ENCODE measurements at regions not wholly inside any gene's neighbourhood (a gene's known extent, or its start where the extent isn't known, plus 50 kb on each side); places are given as distances from the start of the nearest gene placed in this dataset.

GRCh38 chr4:156101571-156101970, 147.9 kb upstream of the CTSO start:
- Histone ChIP-seq H3K27ac (no peak overlapping the region), H3K9me3 (no peaks in the 10 kb centered on the region), H3K36me3 (no peaks in the 10 kb centered on the region), H3K4me3 (no peak overlapping the region), H3K4me1 (peaks cover 5% of the 10 kb centered on the region), H3K27me3 (no peaks in the 10 kb centered on the region)
- no peak for DNase-seq (ENCODE audit: extremely low spot score in 2 of 2)
- TF ChIP-seq, protein P1, sequence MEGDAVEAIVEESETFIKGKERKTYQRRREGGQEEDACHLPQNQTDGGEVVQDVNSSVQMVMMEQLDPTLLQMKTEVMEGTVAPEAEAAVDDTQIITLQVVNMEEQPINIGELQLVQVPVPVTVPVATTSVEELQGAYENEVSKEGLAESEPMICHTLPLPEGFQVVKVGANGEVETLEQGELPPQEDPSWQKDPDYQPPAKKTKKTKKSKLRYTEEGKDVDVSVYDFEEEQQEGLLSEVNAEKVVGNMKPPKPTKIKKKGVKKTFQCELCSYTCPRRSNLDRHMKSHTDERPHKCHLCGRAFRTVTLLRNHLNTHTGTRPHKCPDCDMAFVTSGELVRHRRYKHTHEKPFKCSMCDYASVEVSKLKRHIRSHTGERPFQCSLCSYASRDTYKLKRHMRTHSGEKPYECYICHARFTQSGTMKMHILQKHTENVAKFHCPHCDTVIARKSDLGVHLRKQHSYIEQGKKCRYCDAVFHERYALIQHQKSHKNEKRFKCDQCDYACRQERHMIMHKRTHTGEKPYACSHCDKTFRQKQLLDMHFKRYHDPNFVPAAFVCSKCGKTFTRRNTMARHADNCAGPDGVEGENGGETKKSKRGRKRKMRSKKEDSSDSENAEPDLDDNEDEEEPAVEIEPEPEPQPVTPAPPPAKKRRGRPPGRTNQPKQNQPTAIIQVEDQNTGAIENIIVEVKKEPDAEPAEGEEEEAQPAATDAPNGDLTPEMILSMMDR (IDR thresholded peaks at IDR 0.05) = no peak
- TF ChIP-seq POLR2AphosphoS5 (IDR thresholded peaks at IDR 0.05; ENCODE audit: insufficient read depth in 1 of 2, low read depth in 1 of 2) (no peak), POLR2A (IDR thresholded peaks at IDR 0.05) (no peak)
- intact Hi-C loops (cut with DNase I) = no loop called here

GRCh38 chr4:156100651-156101050, 147.0 kb upstream of the CTSO start:
- Histone ChIP-seq H3K27me3 (no peaks in the 10 kb centered on the region), H3K9me3 (no peaks in the 10 kb centered on the region), H3K27ac (no peak overlapping the region), H3K4me1 (peaks cover 5% of the 10 kb centered on the region), H3K36me3 (no peaks in the 10 kb centered on the region), H3K4me3 (no peak overlapping the region)
- DNase-seq (ENCODE audit: extremely low spot score in 2 of 2) = no peak
- intact Hi-C loops (cut with DNase I) = no loop called here
- TF ChIP-seq, protein P1 (IDR thresholded peaks at IDR 0.05) = no peak
- no peak for TF ChIP-seq POLR2AphosphoS5 (IDR thresholded peaks at IDR 0.05; ENCODE audit: insufficient read depth in 1 of 2, low read depth in 1 of 2)
- TF ChIP-seq POLR2A (IDR thresholded peaks at IDR 0.05) = no peak

- Histone ChIP-seq H3K27ac (no peak overlapping the region), H3K36me3 (no peaks in the 10 kb centered on the region), H3K27me3 (no peaks in the 10 kb centered on the region), H3K4me3 (no peak overlapping the region), H3K4me1 (peaks cover 5% of the 10 kb centered on the region), H3K9me3 (no peaks in the 10 kb centered on the region)
- no peak for DNase-seq (ENCODE audit: extremely low spot score in 2 of 2)
- TF ChIP-seq POLR2A (IDR thresholded peaks at IDR 0.05) (no peak), POLR2AphosphoS5 (IDR thresholded peaks at IDR 0.05; ENCODE audit: insufficient read depth in 1 of 2, low read depth in 1 of 2) (no peak)
- TF ChIP-seq, protein P1 (IDR thresholded peaks at IDR 0.05) = no peak
- intact Hi-C loops (cut with DNase I) = no loop called here
These were observed 145.1 kb upstream of the CTSO start for GRCh38 chr4:156098805-156099204.

DNA sequence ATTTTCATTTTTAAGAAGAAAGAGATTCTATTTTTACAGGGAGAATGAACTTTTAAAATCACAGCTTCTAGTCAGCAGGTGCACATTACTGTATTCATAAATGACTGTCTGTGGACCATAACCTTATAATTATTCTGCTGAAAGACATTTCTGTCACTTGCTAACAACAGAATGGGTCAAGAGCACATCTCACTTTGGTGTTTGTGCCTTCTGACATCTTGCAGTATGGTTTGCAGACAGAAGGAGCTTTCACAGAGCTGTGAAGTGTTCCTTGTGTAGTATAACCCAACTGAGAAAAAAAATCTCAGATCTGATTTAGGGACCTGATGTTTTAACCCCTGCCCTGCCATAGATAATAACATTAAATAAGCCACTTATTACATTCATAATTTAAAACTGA, 131.4 kb upstream of the CTSO start:
- no peak for DNase-seq (ENCODE audit: extremely low spot score in 2 of 2)
- H3K27me3 ChIP-seq = no peaks in the 10 kb centered on the region
- intact Hi-C loops (cut with DNase I) = no loop called here
- H3K27ac ChIP-seq = no peak overlapping the region
- H3K4me1 ChIP-seq = no peaks in the 10 kb centered on the region
- no peaks in the 10 kb centered on the region for H3K36me3 ChIP-seq
- no peaks in the 10 kb centered on the region for H3K9me3 ChIP-seq
- no peak overlapping the region for H3K4me3 ChIP-seq
- TF ChIP-seq POLR2AphosphoS5 (IDR thresholded peaks at IDR 0.05; ENCODE audit: insufficient read depth in 1 of 2, low read depth in 1 of 2) = no peak
- no peak for TF ChIP-seq POLR2A (IDR thresholded peaks at IDR 0.05)
- TF ChIP-seq, protein P1 (IDR thresholded peaks at IDR 0.05) = no peak

- no peaks in the 10 kb centered on the region for H3K36me3 ChIP-seq
- no peak overlapping the region for H3K4me3 ChIP-seq
- no peaks in the 10 kb centered on the region for H3K27me3 ChIP-seq
- H3K27ac ChIP-seq = no peak overlapping the region
- intact Hi-C loops (cut with DNase I) = no loop called here
- TF ChIP-seq, protein P1 (IDR thresholded peaks at IDR 0.05) = no peak
- TF ChIP-seq POLR2AphosphoS5 (IDR thresholded peaks at IDR 0.05; ENCODE audit: insufficient read depth in 1 of 2, low read depth in 1 of 2) = no peak
- TF ChIP-seq POLR2A (IDR thresholded peaks at IDR 0.05) = no peak
- DNase-seq (ENCODE audit: extremely low spot score in 2 of 2) = no peak
- H3K4me1 ChIP-seq = no peaks in the 10 kb centered on the region
- H3K9me3 ChIP-seq = no peaks in the 10 kb centered on the region
These were observed 130.7 kb upstream of the CTSO start for GRCh38 chr4:156084373-156084772.
